ENCODE measurements at regions not wholly inside any gene's neighbourhood (a gene's known extent, or its start where the extent isn't known, plus 50 kb on each side); places are given as distances from the start of the nearest gene placed in this dataset.

GRCh38 chr2:239520811-239521517 is 120.1 kb upstream of the HDAC4 start:
- Histone ChIP-seq H3K9me3 (replicated peaks in 1 of 11) (no peaks in the 10 kb centered on the region), H3K4me3 (no peak overlapping the region), H3K9ac (no peak overlapping the region), H3K27ac (no peak overlapping the region), H3K4me1 (peaks cover 0 to 54% (median 44%) of the 10 kb centered on the region in 10 experiments; a peak in 17 of 20 replicates), H3K27me3 (no peaks in the 10 kb centered on the region), H3K4me2 (peak overlapping the region in 7 of 11 experiments; percentile 12 to 81 (median 70); a peak in 11 of 22 replicates), H3K36me3 (no peaks in the 10 kb centered on the region), H4K20me1 (no peaks in the 10 kb centered on the region)
- no peak for TF ChIP-seq Cebpa-rat (IDR thresholded peaks at IDR 0.05)

DNA sequence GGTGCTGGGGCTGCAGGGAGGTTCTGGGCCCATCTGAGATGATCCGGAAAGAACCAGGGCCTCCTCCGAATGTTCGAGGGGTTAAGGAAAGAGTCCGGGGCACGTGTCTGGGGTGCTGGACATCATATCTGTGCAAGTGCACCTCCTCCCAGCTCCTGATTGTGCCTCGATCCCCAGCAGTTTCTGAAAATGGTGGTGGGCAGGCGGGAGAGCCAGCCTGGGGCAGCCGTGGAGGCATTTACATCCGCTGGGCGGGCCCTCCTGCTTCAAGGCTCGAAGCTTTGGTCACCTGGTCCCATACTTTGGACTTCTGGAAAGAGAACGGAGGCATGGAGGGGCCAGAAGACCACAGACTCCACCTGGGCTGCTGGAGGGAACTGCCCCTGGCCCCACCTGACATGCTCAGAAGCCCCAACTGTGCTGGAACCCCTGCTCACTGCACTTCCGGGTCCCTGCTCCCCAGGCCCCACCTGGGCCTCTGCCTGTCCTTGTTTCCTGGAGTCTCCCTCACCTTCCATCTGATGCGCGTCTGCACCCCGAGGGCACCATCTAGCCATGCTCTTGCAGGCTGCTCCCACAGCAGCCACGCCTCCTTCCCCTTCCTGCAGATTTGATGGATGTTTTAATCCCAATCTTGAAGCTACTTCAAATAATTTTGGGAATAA is 119.2 kb upstream of the HDAC4 start:
- Histone ChIP-seq H3K4me3 (no peak overlapping the region), H3K36me3 (no peaks in the 10 kb centered on the region), H3K4me2 (peak overlapping the region in 8 of 11 experiments; percentile 12 to 81 (median 68); a peak in 13 of 22 replicates), H3K4me1 (peaks cover 0 to 54% (median 44%) of the 10 kb centered on the region in 10 experiments; a peak in 17 of 20 replicates), H3K9me3 (replicated peaks in 1 of 11) (no peaks in the 10 kb centered on the region), H3K9ac (no peak overlapping the region), H3K27ac (no peak overlapping the region), H4K20me1 (no peaks in the 10 kb centered on the region), H3K27me3 (no peaks in the 10 kb centered on the region)
- TF ChIP-seq Cebpa-rat (IDR thresholded peaks at IDR 0.05): no peak

- TF ChIP-seq Cebpa-rat (IDR thresholded peaks at IDR 0.05): no peak
- H3K36me3 ChIP-seq: no peaks in the 10 kb centered on the region
- no peaks in the 10 kb centered on the region for H3K9me3 ChIP-seq (replicated peaks in 1 of 11)
- no peaks in the 10 kb centered on the region for H3K27me3 ChIP-seq
- H4K20me1 ChIP-seq: no peaks in the 10 kb centered on the region
- H3K4me1 ChIP-seq: peaks cover 0 to 54% (median 44%) of the 10 kb centered on the region in 10 experiments; a peak in 17 of 20 replicates
- H3K4me2 ChIP-seq: peak overlapping the region in 8 of 11 experiments; percentile 54 to 81 (median 68); a peak in 14 of 22 replicates
- H3K27ac ChIP-seq: no peak overlapping the region
- no peak overlapping the region for H3K4me3 ChIP-seq
- no peak overlapping the region for H3K9ac ChIP-seq
Measured at GRCh38 chr2:239519089-239519920, 118.5 kb upstream of the HDAC4 start.

- Histone ChIP-seq H3K4me2 (peak overlapping the region in 9 of 11 experiments; percentile 13 to 81 (median 66); a peak in 17 of 22 replicates), H3K4me3 (no peak overlapping the region), H3K9me3 (replicated peaks in 1 of 11) (peaks cover 0 to 6% (median 0%) of the 10 kb centered on the region in 11 experiments; a peak in 2 of 22 replicates), H3K36me3 (no peaks in the 10 kb centered on the region), H3K4me1 (peaks cover 0 to 51% (median 44%) of the 10 kb centered on the region in 10 experiments; a peak in 17 of 20 replicates), H3K9ac (no peak overlapping the region), H3K27ac (no peak overlapping the region), H4K20me1 (no peaks in the 10 kb centered on the region), H3K27me3 (no peaks in the 10 kb centered on the region)
- no peak for TF ChIP-seq Cebpa-rat (IDR thresholded peaks at IDR 0.05)
Measured at GRCh38 chr2:239518286-239519088, 117.7 kb upstream of the HDAC4 start.

DNA sequence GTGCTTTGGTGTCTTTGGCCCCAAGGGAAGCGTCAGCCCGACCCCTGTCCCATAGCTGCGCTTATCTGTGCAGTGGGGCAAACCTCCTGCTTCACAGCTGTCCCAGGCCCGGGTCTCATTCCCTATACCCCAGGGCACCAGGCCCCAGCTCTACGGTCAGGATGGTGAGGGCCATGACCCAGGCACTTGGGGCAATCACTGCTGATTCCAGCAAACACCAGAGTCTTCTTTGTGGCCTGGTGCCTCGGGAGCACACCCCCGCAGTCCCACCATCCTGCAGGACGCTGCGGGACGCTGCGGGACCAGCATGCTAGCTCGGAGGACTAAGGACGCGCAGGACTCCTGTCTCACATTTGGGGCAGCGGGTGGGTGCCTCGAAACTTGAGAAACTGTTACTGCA is 116.9 kb upstream of the HDAC4 start:
- Histone ChIP-seq H3K4me3 (no peak overlapping the region), H3K4me2 (peak overlapping the region in 9 of 11 experiments; percentile 13 to 81 (median 66); a peak in 18 of 22 replicates), H3K27ac (no peak overlapping the region), H3K27me3 (no peaks in the 10 kb centered on the region), H4K20me1 (no peaks in the 10 kb centered on the region), H3K9me3 (replicated peaks in 1 of 11) (peaks cover 0 to 14% (median 4%) of the 10 kb centered on the region in 11 experiments; a peak in 8 of 22 replicates), H3K4me1 (peaks cover 0 to 48% (median 44%) of the 10 kb centered on the region in 10 experiments; a peak in 17 of 20 replicates), H3K36me3 (no peaks in the 10 kb centered on the region), H3K9ac (no peak overlapping the region)
- TF ChIP-seq Cebpa-rat (IDR thresholded peaks at IDR 0.05): no peak

GRCh38 chr2:239516954-239517305 is 116.1 kb upstream of the HDAC4 start:
- Histone ChIP-seq H3K4me1 (peaks cover 0 to 48% (median 44%) of the 10 kb centered on the region in 10 experiments; a peak in 17 of 20 replicates), H3K9me3 (replicated peaks in 1 of 11) (peaks cover 0 to 21% (median 10%) of the 10 kb centered on the region in 11 experiments; a peak in 16 of 22 replicates), H3K4me2 (peak overlapping the region in 8 of 11 experiments; percentile 54 to 81 (median 68); a peak in 17 of 22 replicates), H3K36me3 (no peaks in the 10 kb centered on the region), H3K27ac (no peak overlapping the region), H3K4me3 (no peak overlapping the region), H4K20me1 (no peaks in the 10 kb centered on the region), H3K9ac (peak overlapping the region in 1 of 11 experiments; percentile 18; a peak in 1 of 22 replicates), H3K27me3 (no peaks in the 10 kb centered on the region)
- no peak for TF ChIP-seq Cebpa-rat (IDR thresholded peaks at IDR 0.05)

- Histone ChIP-seq H3K9me3 (replicated peaks in 1 of 11) (peaks cover 0 to 25% (median 12%) of the 10 kb centered on the region in 11 experiments; a peak in 16 of 22 replicates), H3K4me3 (no peak overlapping the region), H3K4me2 (peak overlapping the region in 8 of 11 experiments; percentile 54 to 81 (median 68); a peak in 16 of 22 replicates), H3K36me3 (no peaks in the 10 kb centered on the region), H3K4me1 (peaks cover 0 to 48% (median 44%) of the 10 kb centered on the region in 10 experiments; a peak in 17 of 20 replicates), H3K9ac (no peak overlapping the region), H3K27ac (no peak overlapping the region), H4K20me1 (no peaks in the 10 kb centered on the region), H3K27me3 (no peaks in the 10 kb centered on the region)
- TF ChIP-seq Cebpa-rat (IDR thresholded peaks at IDR 0.05): no peak
Measured at GRCh38 chr2:239516286-239516953, 115.6 kb upstream of the HDAC4 start.
